ENCODE measurements at regions not wholly inside any gene's neighbourhood (a gene's known extent, or its start where the extent isn't known, plus 50 kb on each side); places are given as distances from the start of the nearest gene placed in this dataset.

DNA sequence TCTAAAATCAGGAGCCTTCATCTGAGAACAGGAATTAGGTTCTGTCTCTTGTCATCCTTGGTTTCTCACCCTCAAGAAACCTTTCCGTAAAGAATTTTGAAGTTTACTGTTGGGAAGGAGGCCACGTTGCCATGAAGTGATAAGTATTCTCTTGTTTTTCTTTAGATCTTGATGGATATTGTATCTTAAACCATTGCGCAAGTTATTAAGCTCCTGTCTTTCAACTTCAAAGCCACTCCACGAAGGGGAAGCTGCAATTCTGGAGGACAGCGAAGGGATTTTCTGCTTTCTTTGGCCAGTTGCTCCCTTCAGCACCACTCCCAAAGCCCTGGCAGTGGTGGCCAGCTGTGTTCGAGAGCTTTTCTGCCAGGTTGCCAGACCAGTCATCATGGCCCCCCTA lies 198.1 kb upstream of the EXOC2 start (continued):
- TF ChIP-seq, protein P1, sequence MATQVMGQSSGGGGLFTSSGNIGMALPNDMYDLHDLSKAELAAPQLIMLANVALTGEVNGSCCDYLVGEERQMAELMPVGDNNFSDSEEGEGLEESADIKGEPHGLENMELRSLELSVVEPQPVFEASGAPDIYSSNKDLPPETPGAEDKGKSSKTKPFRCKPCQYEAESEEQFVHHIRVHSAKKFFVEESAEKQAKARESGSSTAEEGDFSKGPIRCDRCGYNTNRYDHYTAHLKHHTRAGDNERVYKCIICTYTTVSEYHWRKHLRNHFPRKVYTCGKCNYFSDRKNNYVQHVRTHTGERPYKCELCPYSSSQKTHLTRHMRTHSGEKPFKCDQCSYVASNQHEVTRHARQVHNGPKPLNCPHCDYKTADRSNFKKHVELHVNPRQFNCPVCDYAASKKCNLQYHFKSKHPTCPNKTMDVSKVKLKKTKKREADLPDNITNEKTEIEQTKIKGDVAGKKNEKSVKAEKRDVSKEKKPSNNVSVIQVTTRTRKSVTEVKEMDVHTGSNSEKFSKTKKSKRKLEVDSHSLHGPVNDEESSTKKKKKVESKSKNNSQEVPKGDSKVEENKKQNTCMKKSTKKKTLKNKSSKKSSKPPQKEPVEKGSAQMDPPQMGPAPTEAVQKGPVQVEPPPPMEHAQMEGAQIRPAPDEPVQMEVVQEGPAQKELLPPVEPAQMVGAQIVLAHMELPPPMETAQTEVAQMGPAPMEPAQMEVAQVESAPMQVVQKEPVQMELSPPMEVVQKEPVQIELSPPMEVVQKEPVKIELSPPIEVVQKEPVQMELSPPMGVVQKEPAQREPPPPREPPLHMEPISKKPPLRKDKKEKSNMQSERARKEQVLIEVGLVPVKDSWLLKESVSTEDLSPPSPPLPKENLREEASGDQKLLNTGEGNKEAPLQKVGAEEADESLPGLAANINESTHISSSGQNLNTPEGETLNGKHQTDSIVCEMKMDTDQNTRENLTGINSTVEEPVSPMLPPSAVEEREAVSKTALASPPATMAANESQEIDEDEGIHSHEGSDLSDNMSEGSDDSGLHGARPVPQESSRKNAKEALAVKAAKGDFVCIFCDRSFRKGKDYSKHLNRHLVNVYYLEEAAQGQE (IDR thresholded peaks at IDR 0.05; ENCODE audit: low read depth, low read length): no peak
- TF ChIP-seq, protein P2, sequence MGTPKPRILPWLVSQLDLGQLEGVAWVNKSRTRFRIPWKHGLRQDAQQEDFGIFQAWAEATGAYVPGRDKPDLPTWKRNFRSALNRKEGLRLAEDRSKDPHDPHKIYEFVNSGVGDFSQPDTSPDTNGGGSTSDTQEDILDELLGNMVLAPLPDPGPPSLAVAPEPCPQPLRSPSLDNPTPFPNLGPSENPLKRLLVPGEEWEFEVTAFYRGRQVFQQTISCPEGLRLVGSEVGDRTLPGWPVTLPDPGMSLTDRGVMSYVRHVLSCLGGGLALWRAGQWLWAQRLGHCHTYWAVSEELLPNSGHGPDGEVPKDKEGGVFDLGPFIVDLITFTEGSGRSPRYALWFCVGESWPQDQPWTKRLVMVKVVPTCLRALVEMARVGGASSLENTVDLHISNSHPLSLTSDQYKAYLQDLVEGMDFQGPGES (IDR thresholded peaks at IDR 0.05; ENCODE audit: low read depth, low read length): no peak
- TF ChIP-seq JUND (IDR thresholded peaks at IDR 0.05): no peak
- no peak for TF ChIP-seq RXRA (IDR thresholded peaks at IDR 0.05; ENCODE audit: borderline replicate concordance, low read depth)
- TF ChIP-seq MXI1 (IDR thresholded peaks at IDR 0.05; ENCODE audit: low read depth, low read length): no peak
- TF ChIP-seq SMC3 (IDR thresholded peaks at IDR 0.05; ENCODE audit: low read depth, low read length): no peak

DNA sequence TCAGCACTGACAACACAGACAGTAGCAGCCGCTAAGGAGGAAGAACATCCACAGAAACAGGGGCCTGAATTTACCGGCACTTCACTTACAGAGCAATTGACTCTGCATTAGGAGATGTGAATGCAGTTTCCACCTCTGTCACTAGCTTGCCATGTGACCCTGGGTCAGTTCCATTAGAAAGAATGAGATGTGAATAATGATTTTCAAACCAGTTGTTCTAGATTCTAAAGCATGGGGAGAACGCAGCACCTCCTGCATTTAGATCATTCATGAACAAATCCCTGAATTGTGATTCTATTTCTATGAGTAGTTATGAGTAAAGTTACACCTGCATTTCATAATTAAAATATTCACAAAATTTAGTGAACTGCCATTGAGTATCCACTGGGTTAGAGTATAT lies 197.3 kb upstream of the EXOC2 start:
- Histone ChIP-seq H3K9ac (no peak overlapping the region), H3K27ac (ENCODE audit: low read depth in 2 of 2, low read length in 1 of 2) (no peak overlapping the region), H3K79me2 (ENCODE audit: insufficient read depth) (no peaks in the 10 kb centered on the region), H2AFZ (ENCODE audit: low read depth) (no peak overlapping the region), H3K4me2 (no peak overlapping the region), H3K27me3 (ENCODE audit: insufficient read depth) (peaks cover 23% of the 10 kb centered on the region; the same call in 1 of the 2 replicates), H3K9me3 (no peaks in the 10 kb centered on the region), H3K9me2 (no peaks in the 10 kb centered on the region), H3K4me3 (ENCODE audit: low read depth in 2 of 2, low read length in 1 of 2) (no peak overlapping the region), H3K36me3 (replicated peaks in 1 of 2; ENCODE audit: control insufficient read depth in 1 of 2, insufficient read depth in 2 of 2, low read length in 1 of 2) (no peaks in the 10 kb centered on the region), H3K4me1 (ENCODE audit: control insufficient read depth in 1 of 2, insufficient read depth in 2 of 2, low read depth in 1 of 2, low read length in 1 of 2) (no peaks in the 10 kb centered on the region), H4K20me1 (ENCODE audit: insufficient read depth) (no peaks in the 10 kb centered on the region), H3F3A (replicated peaks; ENCODE audit: insufficient read depth) (no peaks in the 10 kb centered on the region)
- CTCF ChIA-PET: no interaction called here
- POLR2A ChIA-PET: no interaction called here
- WGBS (ENCODE audit: low lambda C conversion rate): 6% methylated on average over 3 of the region's 3 CpGs
- no peak for DNase-seq
- TF ChIP-seq CHD2 (IDR thresholded peaks at IDR 0.05; ENCODE audit: low read length, partially characterized antibody) (no peak), SIN3A (IDR thresholded peaks at IDR 0.05; ENCODE audit: borderline replicate concordance, low read depth, low read length) (no peak), MXI1 (IDR thresholded peaks at IDR 0.05; ENCODE audit: low read depth, low read length) (no peak), NFIC (IDR thresholded peaks at IDR 0.05; ENCODE audit: borderline replicate concordance) (no peak), POLR2AphosphoS5 (IDR thresholded peaks at IDR 0.05; ENCODE audit: low read depth, low read length) (no peak), FOXJ3 (CRISPR knock-in tag; IDR thresholded peaks at IDR 0.05) (no peak), EZH2phosphoT487 (IDR thresholded peaks at IDR 0.05; ENCODE audit: borderline replicate concordance, low read depth) (no peak), FOXM1 (IDR thresholded peaks at IDR 0.05; ENCODE audit: low read depth) (no peak), MEF2A (IDR thresholded peaks at IDR 0.05; ENCODE audit: borderline replicate concordance, low read depth) (no peak), TAF1 (IDR thresholded peaks at IDR 0.05; ENCODE audit: borderline replicate concordance, low read depth, low read length) (no peak), RAD21 (IDR thresholded peaks at IDR 0.05; ENCODE audit: low read length) (no peak), ELF1 (IDR thresholded peaks at IDR 0.05) (no peak)
- TF ChIP-seq, protein P3, sequence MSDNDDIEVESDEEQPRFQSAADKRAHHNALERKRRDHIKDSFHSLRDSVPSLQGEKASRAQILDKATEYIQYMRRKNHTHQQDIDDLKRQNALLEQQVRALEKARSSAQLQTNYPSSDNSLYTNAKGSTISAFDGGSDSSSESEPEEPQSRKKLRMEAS (IDR thresholded peaks at IDR 0.05; ENCODE audit: low read depth): no peak
- TF ChIP-seq, protein P4, sequence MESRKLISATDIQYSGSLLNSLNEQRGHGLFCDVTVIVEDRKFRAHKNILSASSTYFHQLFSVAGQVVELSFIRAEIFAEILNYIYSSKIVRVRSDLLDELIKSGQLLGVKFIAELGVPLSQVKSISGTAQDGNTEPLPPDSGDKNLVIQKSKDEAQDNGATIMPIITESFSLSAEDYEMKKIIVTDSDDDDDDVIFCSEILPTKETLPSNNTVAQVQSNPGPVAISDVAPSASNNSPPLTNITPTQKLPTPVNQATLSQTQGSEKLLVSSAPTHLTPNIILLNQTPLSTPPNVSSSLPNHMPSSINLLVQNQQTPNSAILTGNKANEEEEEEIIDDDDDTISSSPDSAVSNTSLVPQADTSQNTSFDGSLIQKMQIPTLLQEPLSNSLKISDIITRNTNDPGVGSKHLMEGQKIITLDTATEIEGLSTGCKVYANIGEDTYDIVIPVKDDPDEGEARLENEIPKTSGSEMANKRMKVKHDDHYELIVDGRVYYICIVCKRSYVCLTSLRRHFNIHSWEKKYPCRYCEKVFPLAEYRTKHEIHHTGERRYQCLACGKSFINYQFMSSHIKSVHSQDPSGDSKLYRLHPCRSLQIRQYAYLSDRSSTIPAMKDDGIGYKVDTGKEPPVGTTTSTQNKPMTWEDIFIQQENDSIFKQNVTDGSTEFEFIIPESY (IDR thresholded peaks at IDR 0.05; ENCODE audit: borderline replicate concordance, low read depth): no peak
- TF ChIP-seq, protein P5, sequence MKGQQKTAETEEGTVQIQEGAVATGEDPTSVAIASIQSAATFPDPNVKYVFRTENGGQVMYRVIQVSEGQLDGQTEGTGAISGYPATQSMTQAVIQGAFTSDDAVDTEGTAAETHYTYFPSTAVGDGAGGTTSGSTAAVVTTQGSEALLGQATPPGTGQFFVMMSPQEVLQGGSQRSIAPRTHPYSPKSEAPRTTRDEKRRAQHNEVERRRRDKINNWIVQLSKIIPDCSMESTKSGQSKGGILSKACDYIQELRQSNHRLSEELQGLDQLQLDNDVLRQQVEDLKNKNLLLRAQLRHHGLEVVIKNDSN (IDR thresholded peaks at IDR 0.05; ENCODE audit: borderline replicate concordance, low read depth): no peak

All from SK-N-SH (cell line).